Islet of Langerhans (tissue), 1 donor: ENCODE measurements at regions not wholly inside any gene's neighbourhood (a gene's known extent, or its start where the extent isn't known, plus 50 kb on each side); places are given as distances from the start of the nearest gene placed in this dataset.

Experiments used
- FAIRE-seq: peaks from one replicate; lab custom pipeline; 2011; peaks lifted over from hg19 to GRCh38; lab: Jason Lieb, UNC

GRCh38 chr3:152621967-152622810 is 212.7 kb upstream of the P2RY1 start:
- no peak for FAIRE-seq

- FAIRE-seq: no peak
These were observed 212.1 kb upstream of the P2RY1 start for GRCh38 chr3:152622811-152623167.

- FAIRE-seq: no peak
These were observed 211.5 kb upstream of the P2RY1 start for GRCh38 chr3:152623286-152623911.

GRCh38 chr3:152626226-152626625 is 208.7 kb upstream of the P2RY1 start:
- FAIRE-seq: no peak

- FAIRE-seq: peak; percentile 64
These were observed 206.4 kb upstream of the P2RY1 start for GRCh38 chr3:152628496-152628895.

- FAIRE-seq: no peak
These were observed 205.4 kb upstream of the P2RY1 start for GRCh38 chr3:152629363-152630122.

GRCh38 chr3:152635389-152635788 is 199.5 kb upstream of the P2RY1 start:
- FAIRE-seq: no peak

GRCh38 chr3:152636651-152637050 is 198.3 kb upstream of the P2RY1 start:
- FAIRE-seq: no peak

- no peak for FAIRE-seq
These were observed 196.7 kb upstream of the P2RY1 start for GRCh38 chr3:152638214-152638613.

- peak; percentile 13 for FAIRE-seq
These were observed 196.1 kb upstream of the P2RY1 start for GRCh38 chr3:152638707-152639450.

GRCh38 chr3:152641198-152641597 is 193.7 kb upstream of the P2RY1 start:
- FAIRE-seq: no peak

GRCh38 chr3:152642658-152643057 is 192.3 kb upstream of the P2RY1 start:
- FAIRE-seq: no peak

- no peak for FAIRE-seq
These were observed 190.5 kb upstream of the P2RY1 start for GRCh38 chr3:152644478-152644877.

GRCh38 chr3:152646004-152646403 is 188.9 kb upstream of the P2RY1 start:
- no peak for FAIRE-seq

- FAIRE-seq: no peak
These were observed 184.8 kb upstream of the P2RY1 start for GRCh38 chr3:152650177-152650576.

GRCh38 chr3:152650923-152651322 is 184.0 kb upstream of the P2RY1 start:
- FAIRE-seq: peak; percentile 17

GRCh38 chr3:152656214-152656971 is 178.5 kb upstream of the P2RY1 start:
- FAIRE-seq: peak; percentile 80

GRCh38 chr3:152656972-152657355 is 178.0 kb upstream of the P2RY1 start:
- FAIRE-seq: no peak

GRCh38 chr3:152658977-152659720 is 175.8 kb upstream of the P2RY1 start:
- FAIRE-seq: no peak

GRCh38 chr3:152662157-152662556 is 172.8 kb upstream of the P2RY1 start:
- FAIRE-seq: no peak

GRCh38 chr3:152664766-152665165 is 170.2 kb upstream of the P2RY1 start:
- FAIRE-seq: no peak
